ENCODE measurements at regions not wholly inside any gene's neighbourhood (a gene's known extent, or its start where the extent isn't known, plus 50 kb on each side); places are given as distances from the start of the nearest gene placed in this dataset.

GRCh38 chr6:68080074-68080473 is 555.0 kb upstream of the ADGRB3 start:
- H3K79me2 ChIP-seq, result no peaks in the 10 kb centered on the region
- 63% methylated on average over 3 of the region's 3 CpGs for WGBS (ENCODE audit: low lambda C conversion rate, missing lambda C conversion rate)

DNA sequence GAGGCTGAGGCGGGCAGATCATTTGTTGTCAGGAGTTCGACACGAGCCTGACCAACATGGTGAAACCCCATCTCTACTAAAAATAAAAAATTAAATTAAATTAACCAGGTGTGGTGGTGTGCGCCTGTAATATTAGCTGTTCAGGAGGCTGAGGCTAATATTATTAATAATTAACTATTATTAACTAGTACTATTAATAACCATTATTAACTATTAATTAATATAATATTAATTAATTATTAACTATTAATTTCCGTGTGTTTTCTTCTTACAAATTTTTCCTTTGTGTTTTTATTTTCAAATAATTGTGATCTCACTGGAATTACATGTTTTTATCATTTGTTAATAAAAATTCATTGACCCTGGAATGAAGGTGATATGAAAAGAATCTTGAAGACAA is 557.4 kb upstream of the ADGRB3 start:
- no peaks in the 10 kb centered on the region for H3K79me2 ChIP-seq
- H3K27ac ChIP-seq, result no peak overlapping the region
- no peak overlapping the region for H3K4me2 ChIP-seq
- no peak for DNase-seq (ENCODE audit: low spot score)
- no peak overlapping the region for H2AFZ ChIP-seq
- no peaks in the 10 kb centered on the region for H3K9me3 ChIP-seq (ENCODE audit: low read depth)
- 88% methylated on average over 5 of the region's 5 CpGs for WGBS (ENCODE audit: low lambda C conversion rate, missing lambda C conversion rate)
- no peaks in the 10 kb centered on the region for H4K20me1 ChIP-seq (ENCODE audit: insufficient read depth, poor library complexity, severe bottlenecking)
- no peaks in the 10 kb centered on the region for H3K27me3 ChIP-seq
- no peaks in the 10 kb centered on the region for H3K4me1 ChIP-seq (ENCODE audit: insufficient read depth)
- no peaks in the 10 kb centered on the region for H3K9me2 ChIP-seq (replicated peaks; ENCODE audit: insufficient read depth)
- H3K36me3 ChIP-seq (replicated peaks; ENCODE audit: insufficient read depth, low read depth), result no peaks in the 10 kb centered on the region
- TF ChIP-seq EZH2 (IDR thresholded peaks at IDR 0.05; ENCODE audit: borderline replicate concordance) (no peak), EZH2phosphoT487 (IDR thresholded peaks at IDR 0.05; ENCODE audit: low read depth, severe bottlenecking, unreplicated experiment) (no peak)
- TF ChIP-seq, protein P1, sequence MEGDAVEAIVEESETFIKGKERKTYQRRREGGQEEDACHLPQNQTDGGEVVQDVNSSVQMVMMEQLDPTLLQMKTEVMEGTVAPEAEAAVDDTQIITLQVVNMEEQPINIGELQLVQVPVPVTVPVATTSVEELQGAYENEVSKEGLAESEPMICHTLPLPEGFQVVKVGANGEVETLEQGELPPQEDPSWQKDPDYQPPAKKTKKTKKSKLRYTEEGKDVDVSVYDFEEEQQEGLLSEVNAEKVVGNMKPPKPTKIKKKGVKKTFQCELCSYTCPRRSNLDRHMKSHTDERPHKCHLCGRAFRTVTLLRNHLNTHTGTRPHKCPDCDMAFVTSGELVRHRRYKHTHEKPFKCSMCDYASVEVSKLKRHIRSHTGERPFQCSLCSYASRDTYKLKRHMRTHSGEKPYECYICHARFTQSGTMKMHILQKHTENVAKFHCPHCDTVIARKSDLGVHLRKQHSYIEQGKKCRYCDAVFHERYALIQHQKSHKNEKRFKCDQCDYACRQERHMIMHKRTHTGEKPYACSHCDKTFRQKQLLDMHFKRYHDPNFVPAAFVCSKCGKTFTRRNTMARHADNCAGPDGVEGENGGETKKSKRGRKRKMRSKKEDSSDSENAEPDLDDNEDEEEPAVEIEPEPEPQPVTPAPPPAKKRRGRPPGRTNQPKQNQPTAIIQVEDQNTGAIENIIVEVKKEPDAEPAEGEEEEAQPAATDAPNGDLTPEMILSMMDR (IDR thresholded peaks at IDR 0.05; ENCODE audit: poor library complexity), result no peak
- no peak overlapping the region for H3K4me3 ChIP-seq

More at GRCh38 chr6:68080074-68080473, 555.0 kb upstream of the ADGRB3 start:
- no peak for DNase-seq (ENCODE audit: low spot score)
- no peak overlapping the region for H3K4me2 ChIP-seq
- H3K9me3 ChIP-seq (ENCODE audit: low read depth), result no peaks in the 10 kb centered on the region
- H3K27me3 ChIP-seq, result no peaks in the 10 kb centered on the region
- H4K20me1 ChIP-seq (ENCODE audit: insufficient read depth, poor library complexity, severe bottlenecking), result no peaks in the 10 kb centered on the region
- H3K9me2 ChIP-seq (replicated peaks; ENCODE audit: insufficient read depth), result no peaks in the 10 kb centered on the region
- H3K27ac ChIP-seq, result no peak overlapping the region
- no peak overlapping the region for H2AFZ ChIP-seq
- H3K36me3 ChIP-seq (replicated peaks; ENCODE audit: insufficient read depth, low read depth), result no peaks in the 10 kb centered on the region
- TF ChIP-seq, protein P1 (IDR thresholded peaks at IDR 0.05; ENCODE audit: poor library complexity), result no peak
- TF ChIP-seq EZH2 (IDR thresholded peaks at IDR 0.05; ENCODE audit: borderline replicate concordance) (no peak), EZH2phosphoT487 (IDR thresholded peaks at IDR 0.05; ENCODE audit: low read depth, severe bottlenecking, unreplicated experiment) (no peak)
- no peaks in the 10 kb centered on the region for H3K4me1 ChIP-seq (ENCODE audit: insufficient read depth)
- no peak overlapping the region for H3K4me3 ChIP-seq

- H3K27me3 ChIP-seq, result no peaks in the 10 kb centered on the region
- TF ChIP-seq EZH2 (IDR thresholded peaks at IDR 0.05; ENCODE audit: borderline replicate concordance) (no peak), EZH2phosphoT487 (IDR thresholded peaks at IDR 0.05; ENCODE audit: low read depth, severe bottlenecking, unreplicated experiment) (no peak)
- TF ChIP-seq, protein P1 (IDR thresholded peaks at IDR 0.05; ENCODE audit: poor library complexity), result no peak
- H3K9me3 ChIP-seq (ENCODE audit: low read depth), result no peaks in the 10 kb centered on the region
- no peaks in the 10 kb centered on the region for H3K4me1 ChIP-seq (ENCODE audit: insufficient read depth)
- no peaks in the 10 kb centered on the region for H3K79me2 ChIP-seq
- no peak overlapping the region for H3K4me3 ChIP-seq
- H3K27ac ChIP-seq, result no peak overlapping the region
- no peaks in the 10 kb centered on the region for H3K36me3 ChIP-seq (replicated peaks; ENCODE audit: insufficient read depth, low read depth)
- H4K20me1 ChIP-seq (ENCODE audit: insufficient read depth, poor library complexity, severe bottlenecking), result no peaks in the 10 kb centered on the region
- H3K9me2 ChIP-seq (replicated peaks; ENCODE audit: insufficient read depth), result no peaks in the 10 kb centered on the region
- H2AFZ ChIP-seq, result no peak overlapping the region
- no peak for DNase-seq (ENCODE audit: low spot score)
- no peak overlapping the region for H3K4me2 ChIP-seq
Observed at GRCh38 chr6:68071740-68072139, 563.3 kb upstream of the ADGRB3 start.

Data from hepatocyte (in vitro differentiated cells).